H9 (cell line): ENCODE measurements at regions not wholly inside any gene's neighbourhood (a gene's known extent, or its start where the extent isn't known, plus 50 kb on each side); places are given as distances from the start of the nearest gene placed in this dataset.

Source experiments
- DNase-seq: peaks from one replicate; pipeline ENCODE4 v3.0.0-alpha.2; 2017
- H2AFZ ChIP-seq: one replicate; pipeline ENCODE4 v1.6.1; 2013; ENCODE audit warnings: mild to moderate bottlenecking, low read length, control low read depth, moderate library complexity
- H2AK5ac ChIP-seq: 2 replicates; pipeline ENCODE4 v1.6.1; 2013; ENCODE audit warnings: low read length, control low read depth, mixed read lengths; ENCODE audit not compliant: insufficient read length
- H2BK120ac ChIP-seq: one replicate; pipeline ENCODE4 v1.6.1; 2013; ENCODE audit warnings: low read depth, mild to moderate bottlenecking, low read length, control low read depth, inconsistent platforms; ENCODE audit not compliant: poor library complexity, severe bottlenecking
- H2BK12ac ChIP-seq: 2 replicates; pipeline ENCODE4 v1.6.1; 2013; ENCODE audit warnings: low read length, control low read depth, mixed read lengths, low read depth; ENCODE audit not compliant: insufficient read length
- H2BK15ac ChIP-seq: 2 replicates; pipeline ENCODE4 v1.6.1; 2013; ENCODE audit warnings: low read depth, low read length, control low read depth
- H2BK20ac ChIP-seq: one replicate; pipeline ENCODE4 v1.6.1; 2013; ENCODE audit warnings: low read depth, mild to moderate bottlenecking, low read length, control low read depth, inconsistent platforms; ENCODE audit not compliant: poor library complexity, severe bottlenecking
- H2BK5ac ChIP-seq: 2 replicates; pipeline ENCODE4 v1.6.1; 2013; ENCODE audit warnings: low read length, control low read depth, mixed read lengths; ENCODE audit not compliant: insufficient read length
- H3K14ac ChIP-seq: 2 replicates; pipeline ENCODE4 v1.6.1; 2013; ENCODE audit warnings: low read length, control low read depth; ENCODE audit not compliant: insufficient read depth
- H3K18ac ChIP-seq: 2 replicates; pipeline ENCODE4 v1.6.1; 2013; ENCODE audit warnings: low read depth, mild to moderate bottlenecking, mixed read lengths, low read length, control low read depth; ENCODE audit not compliant: insufficient read length
- H3K23ac ChIP-seq: 2 replicates; pipeline ENCODE4 v1.6.1; 2013; ENCODE audit warnings: low read length, control low read depth, mixed read lengths, low read depth; ENCODE audit not compliant: insufficient read length
- H3K23me2 ChIP-seq: 2 replicates; pipeline ENCODE4 v1.6.1; 2013; ENCODE audit warnings: low read depth, mild to moderate bottlenecking, mixed read lengths, low read length, control low read depth; ENCODE audit not compliant: insufficient read length, poor library complexity, severe bottlenecking
- H3K27ac ChIP-seq: 2 replicates; pipeline ENCODE4 v1.5.1; 2013; ENCODE audit warnings: low read length, control low read depth, mixed read lengths, low read depth; ENCODE audit not compliant: insufficient read length
- H3K27me3 ChIP-seq: 2 replicates; pipeline ENCODE4 v1.6.1; 2013; ENCODE audit warnings: low read length, control low read depth, inconsistent platforms; ENCODE audit not compliant: insufficient read depth
- H3K4ac ChIP-seq: 2 replicates; pipeline ENCODE4 v1.6.1; 2013; ENCODE audit warnings: low read depth, mild to moderate bottlenecking, control low read depth, inconsistent platforms, low read length, moderate library complexity
- H3K4me1 ChIP-seq: 2 replicates; pipeline ENCODE4 v1.6.1; 2013; ENCODE audit warnings: low read length, control low read depth, inconsistent platforms; ENCODE audit not compliant: insufficient read depth
- H3K4me2 ChIP-seq: 2 replicates; pipeline ENCODE4 v1.6.1; 2013; ENCODE audit warnings: low read length, control low read depth, mixed read lengths; ENCODE audit not compliant: insufficient read length, insufficient read depth
- H3K56ac ChIP-seq: 2 replicates; pipeline ENCODE4 v1.6.1; 2013; ENCODE audit warnings: low read depth, mild to moderate bottlenecking, mixed read lengths, low read length, control low read depth; ENCODE audit not compliant: insufficient read length
- H3K79me1 ChIP-seq: 2 replicates; pipeline ENCODE4 v1.6.1; 2013; ENCODE audit warnings: low read depth, mild to moderate bottlenecking, moderate library complexity, low read length, control low read depth, inconsistent platforms; ENCODE audit not compliant: insufficient read depth, poor library complexity, severe bottlenecking
- H3K79me2 ChIP-seq: 2 replicates; pipeline ENCODE4 v1.6.1; 2013; ENCODE audit warnings: low read length, control low read depth, inconsistent platforms; ENCODE audit not compliant: insufficient read depth
- H3K9ac ChIP-seq: 2 replicates; pipeline ENCODE4 v1.6.1; 2013; ENCODE audit warnings: low read length, control low read depth, mixed read lengths; ENCODE audit not compliant: insufficient read length; ENCODE audit errors: extremely low read depth
- H3K9me3 ChIP-seq: one replicate; pipeline ENCODE4 v1.6.1; 2013; ENCODE audit warnings: low read depth, low read length, inconsistent platforms; ENCODE audit not compliant: control insufficient read depth
- H3T11ph ChIP-seq: one replicate; pipeline ENCODE4 v1.6.1; 2013; ENCODE audit warnings: mild to moderate bottlenecking, low read length, control low read depth, inconsistent platforms
- H4K20me1 ChIP-seq: one replicate; pipeline ENCODE4 v1.6.1; 2013; ENCODE audit not compliant: control insufficient read depth, insufficient read length, insufficient read depth
- H4K5ac ChIP-seq: 2 replicates; pipeline ENCODE4 v1.6.1; 2013; ENCODE audit warnings: low read depth, mild to moderate bottlenecking, mixed read lengths, low read length, control low read depth; ENCODE audit not compliant: insufficient read length
- H4K8ac ChIP-seq: replicated peaks from 2 replicates; pipeline ENCODE4 v1.6.1; 2013; ENCODE audit warnings: low read length, control low read depth, mixed read lengths, low read depth; ENCODE audit not compliant: insufficient read length
- H4K91ac ChIP-seq: 2 replicates; pipeline ENCODE4 v1.6.1; 2013; ENCODE audit warnings: low read depth, mild to moderate bottlenecking, moderate library complexity, mixed read lengths, low read length, control low read depth; ENCODE audit not compliant: insufficient read length
- H3K27ac Mint-ChIP-seq, 3 experiments: 2 replicates in 2 of 3; 3 replicates in 1 of 3; pipeline ENCODE4 v1.8.0; 2020 to 2021; ENCODE audit warnings: mixed read lengths in 3 of 3, mild to moderate bottlenecking in 1 of 3, moderate library complexity in 1 of 3
- H3K27me3 Mint-ChIP-seq: 2 replicates; pipeline ENCODE4 v1.8.0; 2021; ENCODE audit warnings: low read depth, mild to moderate bottlenecking, moderate library complexity, mixed read lengths
- H3K36me3 Mint-ChIP-seq, 3 experiments: 2 replicates in 2 of 3; 3 replicates in 1 of 3; pipeline ENCODE4 v1.8.0; 2020 to 2021; ENCODE audit warnings: low read depth in 3 of 3, mixed read lengths in 3 of 3; ENCODE audit not compliant: insufficient read depth in 1 of 3
- H3K4me1 Mint-ChIP-seq, 2 experiments: 2 replicates each; pipeline ENCODE4 v1.8.0; 2020; ENCODE audit warnings: mixed read lengths in 2 of 2
- H3K4me3 Mint-ChIP-seq, 2 experiments: 2 replicates in 1 of 2; 3 replicates in 1 of 2; pipeline ENCODE4 v1.8.0; 2020 to 2021; ENCODE audit warnings: mild to moderate bottlenecking in 2 of 2, mixed read lengths in 2 of 2, moderate library complexity in 1 of 2
- H3K9me3 Mint-ChIP-seq, 2 experiments: 2 replicates in 1 of 2; 3 replicates in 1 of 2; pipeline ENCODE4 v1.8.0; 2020; ENCODE audit warnings: mild to moderate bottlenecking in 2 of 2, mixed read lengths in 2 of 2, moderate library complexity in 1 of 2
- CTCF ChIP-seq: fragments of 200-600 bp; sonication (generic); conservative IDR thresholded peaks from 3 replicates; pipeline ENCODE4 v1.8.0; 2021; ENCODE audit warnings: antibody characterized with exemption, mild to moderate bottlenecking
- WGBS: extraction: QIAGEN DNeasy Blood & Tissue Kit; methylation state at CpG from one replicate; pipeline ENCODE4 v1.1.7; 2013; ENCODE audit warnings: missing lambda C conversion rate, low lambda C conversion rate, mixed read lengths; ENCODE audit not compliant: insufficient read length; ENCODE audit errors: extremely low coverage; 5-methylcytosine and 5-hydroxymethylcytosine counted together

- Histone ChIP-seq H2AK5ac (no peak overlapping the region), H3K4me2 (no peak overlapping the region), H2BK15ac (no peak overlapping the region), H3K4ac (no peak overlapping the region), H2AFZ (no peak overlapping the region), H4K5ac (no peak overlapping the region), H4K8ac (no peak overlapping the region), H3K9ac (no peak overlapping the region), H3K4me1 (no peaks in the 10 kb centered on the region), H3K27me3 (no peaks in the 10 kb centered on the region), H3K79me1 (no peaks in the 10 kb centered on the region), H3K56ac (no peak overlapping the region), H2BK120ac (no peak overlapping the region), H3K9me3 (no peaks in the 10 kb centered on the region), H3K18ac (no peak overlapping the region), H3K14ac (no peak overlapping the region), H2BK5ac (no peak overlapping the region), H3K23me2 (no peaks in the 10 kb centered on the region), H3T11ph (no peak overlapping the region), H2BK12ac (no peak overlapping the region), H3K27ac (no peak overlapping the region), H4K91ac (no peak overlapping the region), H2BK20ac (no peak overlapping the region), H4K20me1 (no peaks in the 10 kb centered on the region), H3K79me2 (no peaks in the 10 kb centered on the region), H3K23ac (no peak overlapping the region)
- no peak for TF ChIP-seq CTCF
- Mint-ChIP-seq H3K36me3 (no peaks in the 10 kb centered on the region), H3K27ac (no peak overlapping the region), H3K27me3 (peaks cover 6% of the 10 kb centered on the region), H3K4me1 (no peaks in the 10 kb centered on the region), H3K4me3 (no peak overlapping the region), H3K9me3 (no peaks in the 10 kb centered on the region; a peak in 1 of 5 replicates)
- WGBS, result no CpG with 5 or more reads among the region's 5 CpGs
- DNase-seq, result no peak
These were observed 65.7 kb upstream of the CTAGE1 start for GRCh38 chr18:22483407-22483806.
